Common myeloid progenitor, CD34-positive (primary cell): ENCODE measurements at regions not wholly inside any gene's neighbourhood (a gene's known extent, or its start where the extent isn't known, plus 50 kb on each side); places are given as distances from the start of the nearest gene placed in this dataset.

Experiments used
- CTCF ChIA-PET: fragments of 350-600 bp; sonication (Branson Sonifier 250); formaldehyde crosslinking; loops from one replicate; lab custom pipeline; 2021; ENCODE audit warnings: antibody characterized with exemption; lab: Charles Lee
- POLR2A ChIA-PET: fragments of 350-600 bp; sonication (Branson Sonifier 250); formaldehyde crosslinking; loops from one replicate; lab custom pipeline; 2021; ENCODE audit warnings: antibody characterized with exemption; lab: Charles Lee
- DNase-seq, 3 donors: peaks; one replicate each; pipeline versions ENCODE4 v3.0.0 to v3.0.0-alpha.2; 2013
- H3K27ac ChIP-seq, 2 experiments: 1 replicate in 1 of 2; 2 replicates in 1 of 2; pipeline ENCODE4 v1.7.0; 2013; ENCODE audit warnings: inconsistent platforms in 2 of 2, low read length in 2 of 2, mild to moderate bottlenecking in 2 of 2, low read depth in 1 of 2, moderate library complexity in 1 of 2; ENCODE audit not compliant: severe bottlenecking in 2 of 2, insufficient read depth in 1 of 2, poor library complexity in 1 of 2
- H3K27me3 ChIP-seq, 5 experiments: replicated peaks in 2 of 5; 1 replicate in 3 of 5; 2 replicates in 2 of 5; pipeline versions ENCODE4 v1.6.1 to v1.7.0; 2013; ENCODE audit warnings: low read length in 4 of 5, mild to moderate bottlenecking in 2 of 5, moderate library complexity in 2 of 5, inconsistent platforms in 1 of 5; ENCODE audit not compliant: insufficient read depth in 5 of 5, control insufficient read depth in 4 of 5
- H3K36me3 ChIP-seq, 4 experiments: 1 replicate in 2 of 4; 2 replicates in 2 of 4; pipeline versions ENCODE4 v1.6.1 to v1.7.0; 2013; ENCODE audit warnings: low read length in 3 of 4, control low read depth in 1 of 4, mild to moderate bottlenecking in 1 of 4; ENCODE audit not compliant: control insufficient read depth in 4 of 4, insufficient read depth in 4 of 4
- H3K4me1 ChIP-seq, 4 experiments: 1 replicate in 3 of 4; 2 replicates in 1 of 4; pipeline versions ENCODE4 v1.6.1 to v1.7.1; 2013; ENCODE audit warnings: low read length in 3 of 4, mild to moderate bottlenecking in 3 of 4, control low read depth in 1 of 4, inconsistent platforms in 1 of 4, moderate library complexity in 1 of 4; ENCODE audit not compliant: control insufficient read depth in 4 of 4, insufficient read depth in 4 of 4; ENCODE audit errors: control extremely low read depth in 1 of 4
- H3K4me3 ChIP-seq, 7 experiments: 1 replicate in 4 of 7; 2 replicates in 3 of 7; pipeline versions ENCODE4 v1.5.1 to v1.7.0; 2013; ENCODE audit warnings: mild to moderate bottlenecking in 7 of 7, low read length in 6 of 7, moderate library complexity in 6 of 7, inconsistent platforms in 2 of 7, low read depth in 2 of 7, control low read depth in 1 of 7; ENCODE audit not compliant: insufficient read depth in 4 of 7, control insufficient read depth in 1 of 7; ENCODE audit errors: extremely low read depth in 1 of 7
- H3K9me3 ChIP-seq, 5 experiments: 1 replicate in 4 of 5; 2 replicates in 1 of 5; pipeline versions ENCODE4 v1.6.1 to v1.7.1; 2013; ENCODE audit warnings: low read length in 4 of 5, mild to moderate bottlenecking in 2 of 5, inconsistent platforms in 1 of 5, low read depth in 1 of 5, moderate library complexity in 1 of 5; ENCODE audit not compliant: control insufficient read depth in 4 of 5, insufficient read depth in 2 of 5; ENCODE audit errors: control extremely low read depth in 1 of 5
- WGBS: methylation state at CpG from one replicate; pipeline ENCODE4 v1.1.5; 2013; ENCODE audit not compliant: insufficient coverage; 5-methylcytosine and 5-hydroxymethylcytosine counted together

GRCh38 chr18:78658531-78658930 is 321.1 kb upstream of the SALL3 start:
- CTCF ChIA-PET: interaction anchor here (2.0 kb wide), 1 partner anchor 10 kb away, joined by 4 read pairs; no protein-coding TSS in a partner anchor
- Histone ChIP-seq H3K27me3 (peaks cover 0 to 12% (median 0%) of the 10 kb centered on the region in 5 experiments), H3K27ac (no peak overlapping the region), H3K4me1 (no peaks in the 10 kb centered on the region), H3K36me3 (no peaks in the 10 kb centered on the region), H3K4me3 (no peak overlapping the region), H3K9me3 (peaks cover 0 to 13% (median 4%) of the 10 kb centered on the region in 5 experiments)
- POLR2A ChIA-PET: no interaction called here
- DNase-seq: no peak
- 88% methylated on average over 7 of the region's 8 CpGs for WGBS

GRCh38 chr18:78659057-78659456 is 320.6 kb upstream of the SALL3 start:
- Histone ChIP-seq H3K4me3 (no peak overlapping the region), H3K4me1 (no peaks in the 10 kb centered on the region), H3K27me3 (peaks cover 0 to 14% (median 0%) of the 10 kb centered on the region in 5 experiments), H3K27ac (no peak overlapping the region), H3K9me3 (peaks cover 0 to 13% (median 4%) of the 10 kb centered on the region in 5 experiments), H3K36me3 (no peaks in the 10 kb centered on the region)
- ChIA-PET CTCF (interaction anchor here (2.0 kb wide), 1 partner anchor 10 kb away, joined by 4 read pairs; no protein-coding TSS in a partner anchor), POLR2A (no interaction called here)
- no peak for DNase-seq
- 95% methylated on average over 14 of the region's 14 CpGs for WGBS

- no peak overlapping the region for H3K27ac ChIP-seq
- peaks cover 0 to 15% (median 0%) of the 10 kb centered on the region in 5 experiments for H3K27me3 ChIP-seq
- H3K9me3 ChIP-seq: peaks cover 0 to 12% (median 3%) of the 10 kb centered on the region in 5 experiments
- WGBS: 19% methylated on average over 14 of the region's 16 CpGs
- no peak overlapping the region for H3K4me3 ChIP-seq
- POLR2A ChIA-PET: no interaction called here
- no peaks in the 10 kb centered on the region for H3K36me3 ChIP-seq
- H3K4me1 ChIP-seq: no peaks in the 10 kb centered on the region
- DNase-seq: peak; percentile 12 to 32 (median 27)
- CTCF ChIA-PET: interaction anchor here (2.0 kb wide), 1 partner anchor 9 kb away, joined by 4 read pairs; no protein-coding TSS in a partner anchor
Measured at GRCh38 chr18:78659748-78660147, 319.9 kb upstream of the SALL3 start.

GRCh38 chr18:78660311-78660710 is 319.3 kb upstream of the SALL3 start:
- H3K27ac ChIP-seq: no peak overlapping the region
- peaks cover 0 to 15% (median 0%) of the 10 kb centered on the region in 5 experiments for H3K27me3 ChIP-seq
- 88% methylated on average over 10 of the region's 10 CpGs for WGBS
- DNase-seq: no peak
- no peaks in the 10 kb centered on the region for H3K36me3 ChIP-seq
- CTCF ChIA-PET: no interaction called here
- H3K4me1 ChIP-seq: no peaks in the 10 kb centered on the region
- H3K9me3 ChIP-seq: peaks cover 0 to 7% (median 2%) of the 10 kb centered on the region in 5 experiments
- POLR2A ChIA-PET: no interaction called here
- H3K4me3 ChIP-seq: no peak overlapping the region

- Histone ChIP-seq H3K36me3 (no peaks in the 10 kb centered on the region), H3K27ac (no peak overlapping the region), H3K27me3 (peaks cover 0 to 15% (median 0%) of the 10 kb centered on the region in 5 experiments), H3K4me1 (no peaks in the 10 kb centered on the region), H3K9me3 (no peaks in the 10 kb centered on the region), H3K4me3 (no peak overlapping the region)
- POLR2A ChIA-PET: no interaction called here
- DNase-seq: no peak
- CTCF ChIA-PET: interaction anchor here (0.6 kb wide), 1 partner anchor 806 kb away, joined by 5 read pairs; no protein-coding TSS in a partner anchor
- 96% methylated on average over 5 of the region's 9 CpGs for WGBS
Measured at GRCh38 chr18:78661316-78661715, 318.3 kb upstream of the SALL3 start.

GRCh38 chr18:78662879-78663278 is 316.7 kb upstream of the SALL3 start:
- no peak for DNase-seq
- no peaks in the 10 kb centered on the region for H3K4me1 ChIP-seq
- no peaks in the 10 kb centered on the region for H3K9me3 ChIP-seq
- whole genome bisulfite sequencing: 91% methylated on average over 5 of the region's 9 CpGs
- CTCF ChIA-PET: interaction anchor here (0.9 kb wide), 1 partner anchor 12 kb away, joined by 3 read pairs; no protein-coding TSS in a partner anchor
- H3K27me3 ChIP-seq: peaks cover 0 to 15% (median 0%) of the 10 kb centered on the region in 5 experiments
- POLR2A ChIA-PET: no interaction called here
- no peaks in the 10 kb centered on the region for H3K36me3 ChIP-seq
- H3K27ac ChIP-seq: no peak overlapping the region
- H3K4me3 ChIP-seq: no peak overlapping the region

GRCh38 chr18:78664048-78664447 is 315.6 kb upstream of the SALL3 start:
- Histone ChIP-seq H3K36me3 (no peaks in the 10 kb centered on the region), H3K9me3 (no peaks in the 10 kb centered on the region), H3K4me1 (no peaks in the 10 kb centered on the region), H3K4me3 (no peak overlapping the region), H3K27me3 (peaks cover 0 to 13% (median 0%) of the 10 kb centered on the region in 5 experiments), H3K27ac (no peak overlapping the region)
- DNase-seq: no peak
- WGBS: 93% methylated on average over 10 of the region's 13 CpGs
- POLR2A ChIA-PET: no interaction called here
- CTCF ChIA-PET: no interaction called here
